ENCODE measurements at regions not wholly inside any gene's neighbourhood (a gene's known extent, or its start where the extent isn't known, plus 50 kb on each side); places are given as distances from the start of the nearest gene placed in this dataset. TPM values are rescaled to one million over a fixed set of nuclear protein-coding genes. Genes with fewer than 3 reads are reported as not detected.
"Not testable (repeated sequence)": the region's sequence is repeated elsewhere in the genome, so short reads cannot be mapped to it uniquely, and the experiment has no call there.

DNA sequence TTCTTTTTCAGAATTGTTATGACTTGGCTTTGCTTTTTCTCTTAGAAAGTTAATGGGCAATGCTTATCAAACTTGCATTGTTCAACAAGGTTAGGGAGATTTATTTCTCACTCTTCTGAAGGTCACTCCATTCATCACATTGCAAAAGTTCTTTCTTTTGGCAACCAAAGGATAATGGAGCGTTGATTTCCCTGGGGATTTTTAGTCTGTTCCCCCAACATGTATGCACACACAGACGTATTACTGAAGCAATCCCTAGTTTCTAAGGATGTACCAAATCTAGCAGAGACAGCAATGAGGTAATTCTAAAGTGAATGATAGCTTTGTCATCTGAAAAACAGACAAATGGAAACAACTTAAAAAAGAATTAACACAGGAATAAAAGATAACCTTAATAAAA lies 349.1 kb downstream of the NYAP2 start:
- no peak for DNase-seq (ENCODE audit: low spot score)
- intact Hi-C loops (cut with DNase I), result no loop called here

GRCh38 chr2:225743996-225744395 lies 344.5 kb downstream of the NYAP2 start:
- intact Hi-C loops (cut with DNase I), result not testable (repeated sequence)

GRCh38 chr2:225742487-225742886 lies 343.0 kb downstream of the NYAP2 start:
- DNase-seq (ENCODE audit: low spot score), result no peak
- intact Hi-C loops (cut with DNase I), result no loop called here

More at GRCh38 chr2:225743996-225744395, 344.5 kb downstream of the NYAP2 start:
- DNase-seq (ENCODE audit: low spot score), result not testable (repeated sequence)

GRCh38 chr2:225740086-225740485 lies 340.6 kb downstream of the NYAP2 start:
- intact Hi-C loops (cut with DNase I), result no loop called here
- no peak for DNase-seq (ENCODE audit: low spot score)

DNA sequence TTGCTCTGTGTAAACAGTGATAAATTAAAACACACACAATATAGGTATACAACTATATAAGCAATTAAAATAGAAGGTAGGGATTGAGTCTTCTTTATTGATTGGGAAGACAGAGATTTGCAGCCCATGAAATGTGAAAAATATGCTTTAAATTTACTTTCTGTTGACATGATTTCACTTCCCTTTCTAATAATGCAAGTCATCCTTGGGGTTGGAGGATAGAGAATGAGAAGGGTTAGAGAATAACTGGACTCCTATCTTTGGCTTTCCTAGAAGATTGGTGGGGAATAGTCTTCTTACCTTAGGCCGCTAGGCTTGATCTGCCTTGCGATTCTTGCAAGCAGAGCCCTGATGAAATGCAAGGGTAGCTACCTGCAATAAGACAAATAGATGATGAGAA lies 339.8 kb downstream of the NYAP2 start:
- DNase-seq (ENCODE audit: low spot score), result no peak
- intact Hi-C loops (cut with DNase I), result no loop called here

GRCh38 chr2:225738735-225739134 lies 339.2 kb downstream of the NYAP2 start:
- no peak for DNase-seq (ENCODE audit: low spot score)
- intact Hi-C loops (cut with DNase I), result no loop called here

GRCh38 chr2:225737556-225737955 lies 338.0 kb downstream of the NYAP2 start:
- no peak for DNase-seq (ENCODE audit: low spot score)
- intact Hi-C loops (cut with DNase I), result no loop called here

- intact Hi-C loops (cut with DNase I), result no loop called here
- no peak for DNase-seq (ENCODE audit: low spot score)
These were observed 336.3 kb downstream of the NYAP2 start for GRCh38 chr2:225735844-225736243.

- intact Hi-C loops (cut with DNase I), result no loop called here
- DNase-seq (ENCODE audit: low spot score), result no peak
These were observed 326.2 kb downstream of the NYAP2 start for GRCh38 chr2:225725726-225726125.

Small RNA genes lying in the stretch of these regions (microRNA-seq; reads per million reads assigned to microRNA genes)
- not detected for gene MIR5702

Data from cardiac septum (tissue), 1 donor.